ENCODE measurements at regions not wholly inside any gene's neighbourhood (a gene's known extent, or its start where the extent isn't known, plus 50 kb on each side); places are given as distances from the start of the nearest gene placed in this dataset.

DNA sequence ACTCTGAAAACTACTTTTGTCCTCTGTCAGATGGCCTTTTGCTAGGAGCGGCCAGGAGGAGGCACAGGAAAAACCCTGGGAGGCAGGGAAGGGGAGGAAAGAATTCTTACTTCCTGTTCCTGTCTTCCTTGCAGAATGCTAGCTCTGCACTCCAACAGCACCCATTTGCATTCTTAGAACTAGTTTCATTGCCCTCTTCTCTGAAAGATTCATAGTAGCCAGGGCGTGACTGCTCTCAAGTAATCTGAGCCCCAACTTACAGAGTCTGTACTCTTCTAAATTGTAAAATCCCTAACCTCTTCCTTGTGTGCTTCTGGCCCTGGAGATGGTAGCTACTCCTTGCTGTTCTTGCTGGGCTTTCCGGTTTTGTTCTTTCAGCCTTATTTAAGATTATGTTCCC, 75.3 kb upstream of the STEAP1 start:
- in situ Hi-C loops (cut with HindIII; ENCODE audit: low sequenced_read_pairs): no loop called here
- DNase-seq (ENCODE audit: low read depth, low spot score): no peak
- H3K4me3 ChIP-seq (ENCODE audit: low read depth, low read length): no peak overlapping the region
- TF ChIP-seq, protein P1, sequence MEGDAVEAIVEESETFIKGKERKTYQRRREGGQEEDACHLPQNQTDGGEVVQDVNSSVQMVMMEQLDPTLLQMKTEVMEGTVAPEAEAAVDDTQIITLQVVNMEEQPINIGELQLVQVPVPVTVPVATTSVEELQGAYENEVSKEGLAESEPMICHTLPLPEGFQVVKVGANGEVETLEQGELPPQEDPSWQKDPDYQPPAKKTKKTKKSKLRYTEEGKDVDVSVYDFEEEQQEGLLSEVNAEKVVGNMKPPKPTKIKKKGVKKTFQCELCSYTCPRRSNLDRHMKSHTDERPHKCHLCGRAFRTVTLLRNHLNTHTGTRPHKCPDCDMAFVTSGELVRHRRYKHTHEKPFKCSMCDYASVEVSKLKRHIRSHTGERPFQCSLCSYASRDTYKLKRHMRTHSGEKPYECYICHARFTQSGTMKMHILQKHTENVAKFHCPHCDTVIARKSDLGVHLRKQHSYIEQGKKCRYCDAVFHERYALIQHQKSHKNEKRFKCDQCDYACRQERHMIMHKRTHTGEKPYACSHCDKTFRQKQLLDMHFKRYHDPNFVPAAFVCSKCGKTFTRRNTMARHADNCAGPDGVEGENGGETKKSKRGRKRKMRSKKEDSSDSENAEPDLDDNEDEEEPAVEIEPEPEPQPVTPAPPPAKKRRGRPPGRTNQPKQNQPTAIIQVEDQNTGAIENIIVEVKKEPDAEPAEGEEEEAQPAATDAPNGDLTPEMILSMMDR (IDR thresholded peaks at IDR 0.05; ENCODE audit: low read depth, low read length): no peak

DNA sequence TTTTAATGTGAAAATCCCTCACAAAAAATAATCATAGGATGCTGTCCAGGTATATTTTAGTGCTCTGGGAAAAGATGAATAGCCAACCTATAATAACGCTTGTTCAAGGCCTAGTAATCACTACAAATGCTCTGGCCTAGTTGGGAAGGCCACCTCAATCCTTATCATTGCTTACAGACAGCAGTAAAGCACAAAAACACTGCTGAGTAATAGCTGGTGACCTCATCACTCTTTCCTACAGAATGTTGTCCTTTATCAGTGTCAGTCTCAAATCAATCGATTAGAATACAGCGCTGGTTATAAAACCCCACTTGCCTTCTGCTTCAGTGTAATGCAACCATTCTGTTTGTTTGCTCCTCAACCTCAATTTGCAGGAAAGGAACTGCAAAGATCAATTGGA, 72.6 kb upstream of the STEAP1 start:
- TF ChIP-seq, protein P1 (IDR thresholded peaks at IDR 0.05; ENCODE audit: low read depth, low read length): no peak
- no peak for DNase-seq (ENCODE audit: low read depth, low spot score)
- H3K4me3 ChIP-seq (ENCODE audit: low read depth, low read length): no peak overlapping the region
- in situ Hi-C loops (cut with HindIII; ENCODE audit: low sequenced_read_pairs): no loop called here

DNA sequence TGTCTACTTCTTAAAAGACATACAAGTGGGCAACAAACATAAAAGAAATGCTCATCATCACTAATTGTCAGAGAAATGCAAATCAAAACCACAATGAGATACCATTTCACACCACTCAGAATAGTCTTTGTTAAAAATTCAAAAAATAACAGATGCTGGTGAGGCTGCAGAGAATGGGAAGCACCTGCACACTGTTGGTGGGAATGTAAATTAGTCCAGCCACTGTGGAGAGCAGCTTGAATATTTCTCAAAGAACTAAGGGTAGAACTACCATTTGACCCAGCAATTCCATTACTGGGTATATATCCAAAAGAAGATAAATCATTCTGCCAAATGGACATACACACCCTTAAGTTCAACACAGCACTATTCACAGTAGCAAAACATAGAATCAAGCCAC, 61.8 kb upstream of the STEAP1 start:
- no peak overlapping the region for H3K4me3 ChIP-seq (ENCODE audit: low read depth, low read length)
- TF ChIP-seq, protein P1 (IDR thresholded peaks at IDR 0.05; ENCODE audit: low read depth, low read length): no peak
- no peak for DNase-seq (ENCODE audit: low read depth, low spot score)
- in situ Hi-C loops (cut with HindIII; ENCODE audit: low sequenced_read_pairs): no loop called here

DNA sequence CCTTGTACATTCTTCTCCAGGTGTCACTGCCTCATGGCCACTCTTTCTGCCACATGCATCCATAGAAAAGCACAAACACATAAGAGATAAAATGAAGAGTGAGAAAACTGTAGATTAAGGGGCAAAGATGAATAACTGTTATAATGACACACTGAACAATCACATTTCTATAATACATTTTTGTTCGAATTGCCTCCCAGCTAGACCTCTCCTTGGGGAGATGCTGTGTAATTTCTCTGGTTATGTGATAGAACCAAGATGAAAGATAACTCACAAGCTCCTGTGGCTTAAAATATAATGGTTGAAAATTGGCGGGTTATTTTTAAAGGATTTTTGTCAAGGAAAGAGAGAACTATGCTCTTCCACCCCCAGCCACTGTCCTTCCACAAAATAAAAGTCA, 60.2 kb upstream of the STEAP1 start:
- TF ChIP-seq, protein P1 (IDR thresholded peaks at IDR 0.05; ENCODE audit: low read depth, low read length): no peak

More for the DNA sequence above, 60.2 kb upstream of the STEAP1 start:
- in situ Hi-C loops (cut with HindIII; ENCODE audit: low sequenced_read_pairs): no loop called here
- no peak overlapping the region for H3K4me3 ChIP-seq (ENCODE audit: low read depth, low read length)
- no peak for DNase-seq (ENCODE audit: low read depth, low spot score)

Measured in astrocyte of the spinal cord (primary cell).